H1 (cell line): ENCODE measurements at regions not wholly inside any gene's neighbourhood (a gene's known extent, or its start where the extent isn't known, plus 50 kb on each side); places are given as distances from the start of the nearest gene placed in this dataset.

Source experiments
- CTCF ChIA-PET: fragments of 300-600 bp; sonication (Branson Sonifier 250); formaldehyde crosslinking; loops from one replicate; lab custom pipeline; 2021; ENCODE audit not compliant: partially characterized antibody; lab: Charles Lee
- POLR2A ChIA-PET: fragments of 300-600 bp; sonication (Branson Sonifier 250); formaldehyde crosslinking; loops from one replicate; lab custom pipeline; 2021; ENCODE audit warnings: inconsistent platforms; ENCODE audit not compliant: partially characterized antibody; lab: Charles Lee
- DNase-seq, 2 experiments: peaks; one replicate each; pipeline versions ENCODE4 v3.0.0 to v3.0.0-alpha.2; 2010 to 2022; ENCODE audit warnings: low spot score in 2 of 2, low read depth in 1 of 2, mixed read lengths in 1 of 2
- FAIRE-seq: peaks from 2 replicates; lab custom pipeline; 2011; peaks lifted over from hg19 to GRCh38; lab: Jason Lieb, UNC
- H2AFZ ChIP-seq: 2 replicates; pipeline ENCODE4 v1.8.1; 2012; ENCODE audit warnings: low read length, inconsistent platforms
- H2AK5ac ChIP-seq: 2 replicates; pipeline ENCODE4 v1.6.1; 2013; ENCODE audit warnings: low read depth, low read length
- H2BK120ac ChIP-seq: replicated peaks from 2 replicates; pipeline ENCODE3; 2013; ENCODE audit warnings: low read depth, low read length, inconsistent platforms
- H2BK12ac ChIP-seq: 2 replicates; pipeline ENCODE4 v1.6.1; 2013; ENCODE audit warnings: low read depth, low read length
- H2BK15ac ChIP-seq: 2 replicates; pipeline ENCODE4 v1.6.1; 2013; ENCODE audit warnings: low read length
- H2BK20ac ChIP-seq: 2 replicates; pipeline ENCODE4 v1.6.1; 2013; ENCODE audit warnings: low read length
- H2BK5ac ChIP-seq: 2 replicates; pipeline ENCODE4 v1.6.1; 2013; ENCODE audit warnings: low read depth, low read length
- H3K14ac ChIP-seq: 2 replicates; pipeline ENCODE4 v1.6.1; 2013; ENCODE audit warnings: inconsistent platforms; ENCODE audit not compliant: insufficient read length
- H3K18ac ChIP-seq: 2 replicates; pipeline ENCODE4 v1.6.1; 2013; ENCODE audit warnings: low read length; ENCODE audit errors: extremely low read depth
- H3K23ac ChIP-seq: 2 replicates; pipeline ENCODE4 v1.6.1; 2013; ENCODE audit warnings: inconsistent platforms; ENCODE audit not compliant: insufficient read length
- H3K23me2 ChIP-seq: 2 replicates; pipeline ENCODE4 v1.6.1; 2013; ENCODE audit warnings: low read depth, low read length
- H3K27ac ChIP-seq: 2 replicates; pipeline ENCODE4 v1.6.1; 2011; ENCODE audit warnings: low read depth, low read length, inconsistent platforms
- H3K27me3 ChIP-seq, 4 experiments: replicated peaks in 1 of 4; 1 replicate in 1 of 4; 2 replicates in 3 of 4; pipeline versions ENCODE4 v1.6.1 to v1.8.1; 2011 to 2013; ENCODE audit warnings: low read length in 3 of 4, mild to moderate bottlenecking in 3 of 4, inconsistent platforms in 2 of 4, mixed read lengths in 2 of 4, moderate library complexity in 1 of 4; ENCODE audit not compliant: control insufficient read depth in 3 of 4, insufficient read depth in 3 of 4; ENCODE audit errors: extremely low read depth in 1 of 4
- H3K36me3 ChIP-seq, 4 experiments: 2 replicates each; pipeline versions ENCODE4 v1.6.1 to v1.8.1; 2011 to 2013; ENCODE audit warnings: mild to moderate bottlenecking in 4 of 4, low read length in 3 of 4, moderate library complexity in 2 of 4, control low read depth in 1 of 4, inconsistent platforms in 1 of 4; ENCODE audit not compliant: insufficient read depth in 4 of 4, control insufficient read depth in 2 of 4
- H3K4ac ChIP-seq: replicated peaks from 2 replicates; pipeline ENCODE3; 2013; ENCODE audit warnings: low read length, low read depth, mixed read lengths, inconsistent platforms; ENCODE audit not compliant: insufficient read length
- H3K4me1 ChIP-seq, 4 experiments: replicated peaks in 1 of 4; 1 replicate in 1 of 4; 2 replicates in 3 of 4; pipeline versions ENCODE4 v1.6.1 to v1.8.1; 2011 to 2013; ENCODE audit warnings: low read length in 3 of 4, inconsistent platforms in 2 of 4, mixed read lengths in 1 of 4; ENCODE audit not compliant: insufficient read depth in 4 of 4, control insufficient read depth in 3 of 4
- H3K4me2 ChIP-seq, 2 experiments: 2 replicates each; pipeline versions ENCODE4 v1.6.1 to v1.8.1; 2011 to 2013; ENCODE audit warnings: low read depth in 2 of 2, low read length in 2 of 2, control low read depth in 1 of 2, inconsistent platforms in 1 of 2, mild to moderate bottlenecking in 1 of 2; ENCODE audit not compliant: insufficient read depth in 1 of 2
- H3K4me3 ChIP-seq, 4 experiments: fragments of 200-600, 300-600 bp in 1 of 4; sonication (generic), shearing (Covaris generic), sonication (Bioruptor Twin) in 1 of 4; 2 replicates each; pipeline versions ENCODE4 v1.5.1 to v1.8.1; 2011 to 2016; ENCODE audit warnings: low read length in 4 of 4, low read depth in 3 of 4, control low read depth in 2 of 4, inconsistent platforms in 2 of 4, mild to moderate bottlenecking in 2 of 4, mixed read lengths in 1 of 4, moderate library complexity in 1 of 4; ENCODE audit not compliant: insufficient read depth in 2 of 4; ENCODE audit errors: extremely low read depth in 1 of 4
- H3K56ac ChIP-seq: replicated peaks from 2 replicates; pipeline ENCODE3; 2013; ENCODE audit warnings: low read depth, mild to moderate bottlenecking, mixed read lengths, low read length, inconsistent platforms; ENCODE audit not compliant: insufficient read length
- H3K79me1 ChIP-seq: 2 replicates; pipeline ENCODE4 v1.6.1; 2013; ENCODE audit warnings: low read depth, low read length, control low read depth
- H3K79me2 ChIP-seq, 2 experiments: 2 replicates each; pipeline versions ENCODE4 v1.6.1 to v1.8.1; 2012 to 2013; ENCODE audit warnings: low read length in 2 of 2, mild to moderate bottlenecking in 2 of 2, inconsistent platforms in 1 of 2; ENCODE audit not compliant: insufficient read depth in 2 of 2, control insufficient read depth in 1 of 2
- H3K9ac ChIP-seq, 4 experiments: replicated peaks in 1 of 4; 1 replicate in 1 of 4; 2 replicates in 3 of 4; pipeline versions ENCODE4 v1.6.1 to v1.8.1; 2011 to 2013; ENCODE audit warnings: low read depth in 3 of 4, low read length in 3 of 4, control low read depth in 2 of 4, mild to moderate bottlenecking in 2 of 4, moderate library complexity in 2 of 4, inconsistent platforms in 1 of 4; ENCODE audit errors: extremely low read depth in 1 of 4
- H3K9me3 ChIP-seq, 2 experiments: 2 replicates each; pipeline versions ENCODE4 v1.6.1 to v1.8.1; 2012 to 2013; ENCODE audit warnings: mild to moderate bottlenecking in 2 of 2, moderate library complexity in 2 of 2, control low read depth in 1 of 2, inconsistent platforms in 1 of 2, low read depth in 1 of 2, low read length in 1 of 2, mixed read lengths in 1 of 2; ENCODE audit not compliant: insufficient read depth in 2 of 2
- H4K20me1 ChIP-seq, 2 experiments: replicated peaks in 1 of 2; 2 replicates each; pipeline versions ENCODE3 to v1.8.1; 2011 to 2013; ENCODE audit warnings: inconsistent platforms in 2 of 2, low read length in 2 of 2, mild to moderate bottlenecking in 1 of 2; ENCODE audit not compliant: insufficient read depth in 2 of 2, control insufficient read depth in 1 of 2
- H4K5ac ChIP-seq: 2 replicates; pipeline ENCODE4 v1.6.1; 2013; ENCODE audit warnings: low read length, low read depth, mixed read lengths, inconsistent platforms; ENCODE audit not compliant: insufficient read length
- H4K8ac ChIP-seq: 2 replicates; pipeline ENCODE4 v1.8.0; 2013; ENCODE audit warnings: mild to moderate bottlenecking, moderate library complexity, low read length, inconsistent platforms; ENCODE audit not compliant: insufficient read depth; ENCODE audit errors: extremely low read depth
- H4K91ac ChIP-seq: replicated peaks from 2 replicates; pipeline ENCODE3; 2013; ENCODE audit warnings: low read length, mixed read lengths, inconsistent platforms; ENCODE audit not compliant: insufficient read length
- CBX5 ChIP-seq: fragments of 300-800, 300-1000 bp; sonication (generic); IDR thresholded peaks from 2 replicates; pipeline ENCODE4 v1.7.1; 2016; ENCODE audit warnings: antibody characterized with exemption, low read length, low read depth
- CREB1 ChIP-seq: IDR thresholded peaks from 2 replicates; pipeline ENCODE4 v1.6.1; 2012; ENCODE audit warnings: inconsistent platforms
- CTBP2 ChIP-seq: IDR thresholded peaks from 2 replicates; pipeline ENCODE4 v1.7.0; 2011; ENCODE audit warnings: borderline replicate concordance, mild to moderate bottlenecking, moderate library complexity, mixed read lengths, low read length; ENCODE audit not compliant: insufficient read depth, insufficient read length
- EP300 ChIP-seq, 2 experiments: IDR thresholded peaks; 1 replicate in 1 of 2; 2 replicates in 1 of 2; pipeline ENCODE4 v1.6.1; 2011 to 2012; ENCODE audit warnings: low read depth in 2 of 2, low read length in 2 of 2, mild to moderate bottlenecking in 2 of 2, borderline replicate concordance in 1 of 2, inconsistent platforms in 1 of 2, moderate library complexity in 1 of 2
- GABPA ChIP-seq: IDR thresholded peaks from 2 replicates; pipeline ENCODE4 v1.6.1; 2011; ENCODE audit warnings: mild to moderate bottlenecking, low read length, moderate library complexity, borderline replicate concordance; ENCODE audit not compliant: insufficient read depth
- KDM1A ChIP-seq: fragments of 200-600, 300-600 bp; sonication (generic); IDR thresholded peaks from 2 replicates; pipeline ENCODE4 v1.7.1; 2016; ENCODE audit warnings: mild to moderate bottlenecking, low read length, borderline replicate concordance
- MAX ChIP-seq: IDR thresholded peaks from 2 replicates; pipeline ENCODE4 v1.6.1; 2012; ENCODE audit warnings: inconsistent platforms
- PHF8 ChIP-seq: fragments of 200-600 bp; sonication (generic); conservative IDR thresholded peaks from 2 replicates; pipeline ENCODE4 v1.7.1; 2012; ENCODE audit warnings: low read depth, mild to moderate bottlenecking, inconsistent platforms, low read length, moderate library complexity
- RFX5 ChIP-seq: IDR thresholded peaks from 2 replicates; pipeline ENCODE4 v1.6.1; 2011; ENCODE audit warnings: low read depth, low read length, improper control_type of control experiment, borderline replicate concordance
- RXRA ChIP-seq: IDR thresholded peaks from 2 replicates; pipeline ENCODE4 v1.6.1; 2011; ENCODE audit warnings: low read depth, mild to moderate bottlenecking, low read length, moderate library complexity; ENCODE audit not compliant: insufficient read depth
- SP4 ChIP-seq: IDR thresholded peaks from 2 replicates; pipeline ENCODE4 v1.6.1; 2012; ENCODE audit warnings: low read length, inconsistent platforms
- SRF ChIP-seq: IDR thresholded peaks from 2 replicates; pipeline ENCODE4 v1.6.1; 2011; ENCODE audit warnings: mild to moderate bottlenecking, low read depth, low read length, moderate library complexity
- SUZ12 ChIP-seq: fragments of 200-600 bp; sonication (generic); IDR thresholded peaks from 2 replicates; pipeline ENCODE4 v1.6.1; 2012; ENCODE audit warnings: mild to moderate bottlenecking, inconsistent platforms, low read length, moderate library complexity, mixed read lengths
- TAF1 ChIP-seq: IDR thresholded peaks from 2 replicates; pipeline ENCODE4 v1.6.1; 2011; ENCODE audit warnings: mild to moderate bottlenecking, low read depth, low read length
- WGBS, 2 experiments: shearing (Covaris generic) in 1 of 2; methylation state at CpG; one replicate each; pipeline versions ENCODE4 v1.1.6 to v1.1.7; 2013 to 2015; ENCODE audit warnings: low lambda C conversion rate in 2 of 2, mixed read lengths in 2 of 2, inconsistent platforms in 1 of 2, low coverage in 1 of 2, missing lambda C conversion rate in 1 of 2; ENCODE audit not compliant: insufficient replicate concordance in 2 of 2, insufficient coverage in 1 of 2, insufficient read length in 1 of 2; ENCODE audit errors: extremely low coverage in 1 of 2, missing lambda C conversion rate in 1 of 2; 5-methylcytosine and 5-hydroxymethylcytosine counted together

GRCh38 chr1:233478611-233479010, 135.3 kb upstream of the KCNK1 start:
- no peak overlapping the region for H3K4me2 ChIP-seq
- no peak overlapping the region for H4K8ac ChIP-seq
- H3K14ac ChIP-seq, result no peak overlapping the region
- FAIRE-seq (no peak), DNase-seq (no peak)
- H2AK5ac ChIP-seq, result no peak overlapping the region
- no peak overlapping the region for H2BK15ac ChIP-seq
- no peaks in the 10 kb centered on the region for H3K79me2 ChIP-seq
- H3K36me3 ChIP-seq, result no peaks in the 10 kb centered on the region
- no peak overlapping the region for H2BK20ac ChIP-seq
- no peaks in the 10 kb centered on the region for H3K27me3 ChIP-seq
- H3K18ac ChIP-seq, result no peak overlapping the region
- no peak overlapping the region for H3K27ac ChIP-seq
- H3K79me1 ChIP-seq, result no peaks in the 10 kb centered on the region
- peak overlapping the region; percentile 56 for H4K91ac ChIP-seq
- H3K4me1 ChIP-seq, result peaks cover 0 to 5% (median 0%) of the 10 kb centered on the region in 4 experiments; a peak in 1 of 7 replicates
- 90% methylated on average over 2 of the region's 2 CpGs; no CpG with 5 or more reads in 1 of the 2 experiments for WGBS, 2 experiments
- H3K23ac ChIP-seq, result no peak overlapping the region
- H3K23me2 ChIP-seq, result no peaks in the 10 kb centered on the region
- no peak overlapping the region for H3K4me3 ChIP-seq
- no peak overlapping the region for H2BK5ac ChIP-seq
- H4K20me1 ChIP-seq, result no peaks in the 10 kb centered on the region
- H2BK12ac ChIP-seq, result no peak overlapping the region; the same call in 1 of the 2 replicates
- peaks cover 5 to 6% of the 10 kb centered on the region in 2 experiments; a peak in 3 of 4 replicates for H3K9me3 ChIP-seq
- ChIA-PET POLR2A (no interaction called here), CTCF (interaction anchor here (0.8 to 1.5 kb wide), 4 partner anchors 38 to 426 kb away, joined by 3 to 8 read pairs (median 4); partner anchors contain the start of gene SLC35F3)
- no peak overlapping the region for H3K56ac ChIP-seq
- no peak overlapping the region for H4K5ac ChIP-seq
- H3K4ac ChIP-seq, result no peak overlapping the region
- no peak overlapping the region for H2BK120ac ChIP-seq
- H3K9ac ChIP-seq, result no peak overlapping the region
- no peak overlapping the region for H2AFZ ChIP-seq
- TF ChIP-seq TAF1 (no peak), SRF (no peak), CTBP2 (no peak), SUZ12 (no peak), CBX5 (no peak), PHF8 (no peak), CREB1 (no peak), EP300 (IDR thresholded peaks at IDR 0.05; ENCODE audit: borderline replicate concordance in 1 of 2, low read depth in 2 of 2, low read length in 2 of 2) (no peak), SP4 (no peak), RFX5 (no peak), RXRA (no peak), KDM1A (no peak), MAX (no peak), GABPA (no peak)
